GM11168 (cell line): ENCODE measurements at regions not wholly inside any gene's neighbourhood (a gene's known extent, or its start where the extent isn't known, plus 50 kb on each side); places are given as distances from the start of the nearest gene placed in this dataset.

Source experiments
- in situ Hi-C: fragments of 300-500 bp; cut with MboI; formaldehyde crosslinking; loops from one replicate; pipeline ENCODE4 v1.12.0; 2022; ENCODE audit warnings: low sequenced_read_pairs; ENCODE audit not compliant: unreplicated experiment

GRCh38 chr5:174386306-174386705 lies 338.1 kb upstream of the MSX2 start:
- in situ Hi-C loops: no loop called here

- in situ Hi-C loops: no loop called here
These were observed 337.5 kb upstream of the MSX2 start for GRCh38 chr5:174386846-174387245.

GRCh38 chr5:174387448-174387847 lies 336.9 kb upstream of the MSX2 start:
- in situ Hi-C loops: no loop called here

- in situ Hi-C loops: no loop called here
These were observed 331.5 kb upstream of the MSX2 start for GRCh38 chr5:174392892-174393291.

GRCh38 chr5:174396541-174396940 lies 327.8 kb upstream of the MSX2 start:
- in situ Hi-C loops: no loop called here

GRCh38 chr5:174397206-174397605 lies 327.2 kb upstream of the MSX2 start:
- in situ Hi-C loops: no loop called here

- in situ Hi-C loops: no loop called here
These were observed 326.2 kb upstream of the MSX2 start for GRCh38 chr5:174398171-174398570.

- in situ Hi-C loops: no loop called here
These were observed 325.0 kb upstream of the MSX2 start for GRCh38 chr5:174399411-174399810.

GRCh38 chr5:174400461-174400860 lies 323.9 kb upstream of the MSX2 start:
- in situ Hi-C loops: no loop called here

- in situ Hi-C loops: no loop called here
These were observed 322.6 kb upstream of the MSX2 start for GRCh38 chr5:174401793-174402192.

GRCh38 chr5:174402222-174402812 lies 322.1 kb upstream of the MSX2 start:
- in situ Hi-C loops: no loop called here

- in situ Hi-C loops: no loop called here
These were observed 319.5 kb upstream of the MSX2 start for GRCh38 chr5:174404848-174405247.

- in situ Hi-C loops: no loop called here
These were observed 315.3 kb upstream of the MSX2 start for GRCh38 chr5:174409070-174409469.

GRCh38 chr5:174409971-174410370 lies 314.4 kb upstream of the MSX2 start:
- in situ Hi-C loops: loop anchor here (10.0 kb wide), 1 partner anchor 385 kb away; no protein-coding TSS in a partner anchor

- in situ Hi-C loops: loop anchor here (10.0 kb wide), 1 partner anchor 384 kb away; no protein-coding TSS in a partner anchor
These were observed 313.5 kb upstream of the MSX2 start for GRCh38 chr5:174410716-174411478.

- in situ Hi-C loops: loop anchor here (10.0 kb wide), 1 partner anchor 383 kb away; no protein-coding TSS in a partner anchor
These were observed 312.9 kb upstream of the MSX2 start for GRCh38 chr5:174411479-174411819.

- in situ Hi-C loops: loop anchor here (10.0 kb wide), 1 partner anchor 382 kb away; no protein-coding TSS in a partner anchor
These were observed 312.0 kb upstream of the MSX2 start for GRCh38 chr5:174412374-174412773.

GRCh38 chr5:174412941-174413340 lies 311.4 kb upstream of the MSX2 start:
- in situ Hi-C loops: loop anchor here (10.0 kb wide), 1 partner anchor 382 kb away; no protein-coding TSS in a partner anchor

- in situ Hi-C loops: loop anchor here (10.0 kb wide), 1 partner anchor 381 kb away; no protein-coding TSS in a partner anchor
These were observed 310.6 kb upstream of the MSX2 start for GRCh38 chr5:174413567-174414314.

- in situ Hi-C loops: loop anchor here (10.0 kb wide), 1 partner anchor 380 kb away; no protein-coding TSS in a partner anchor
These were observed 310.1 kb upstream of the MSX2 start for GRCh38 chr5:174414315-174414710.
